H9 (cell line): ENCODE measurements at regions not wholly inside any gene's neighbourhood (a gene's known extent, or its start where the extent isn't known, plus 50 kb on each side); places are given as distances from the start of the nearest gene placed in this dataset.

Experiments used
- DNase-seq: peaks from one replicate; pipeline ENCODE4 v3.0.0-alpha.2; 2017
- H2AFZ ChIP-seq: one replicate; pipeline ENCODE4 v1.6.1; 2013; ENCODE audit warnings: mild to moderate bottlenecking, low read length, control low read depth, moderate library complexity
- H2AK5ac ChIP-seq: 2 replicates; pipeline ENCODE4 v1.6.1; 2013; ENCODE audit warnings: low read length, control low read depth, mixed read lengths; ENCODE audit not compliant: insufficient read length
- H2BK120ac ChIP-seq: one replicate; pipeline ENCODE4 v1.6.1; 2013; ENCODE audit warnings: low read depth, mild to moderate bottlenecking, low read length, control low read depth, inconsistent platforms; ENCODE audit not compliant: poor library complexity, severe bottlenecking
- H2BK12ac ChIP-seq: 2 replicates; pipeline ENCODE4 v1.6.1; 2013; ENCODE audit warnings: low read length, control low read depth, mixed read lengths, low read depth; ENCODE audit not compliant: insufficient read length
- H2BK15ac ChIP-seq: 2 replicates; pipeline ENCODE4 v1.6.1; 2013; ENCODE audit warnings: low read depth, low read length, control low read depth
- H2BK20ac ChIP-seq: one replicate; pipeline ENCODE4 v1.6.1; 2013; ENCODE audit warnings: low read depth, mild to moderate bottlenecking, low read length, control low read depth, inconsistent platforms; ENCODE audit not compliant: poor library complexity, severe bottlenecking
- H2BK5ac ChIP-seq: 2 replicates; pipeline ENCODE4 v1.6.1; 2013; ENCODE audit warnings: low read length, control low read depth, mixed read lengths; ENCODE audit not compliant: insufficient read length
- H3K14ac ChIP-seq: 2 replicates; pipeline ENCODE4 v1.6.1; 2013; ENCODE audit warnings: low read length, control low read depth; ENCODE audit not compliant: insufficient read depth
- H3K18ac ChIP-seq: 2 replicates; pipeline ENCODE4 v1.6.1; 2013; ENCODE audit warnings: low read depth, mild to moderate bottlenecking, mixed read lengths, low read length, control low read depth; ENCODE audit not compliant: insufficient read length
- H3K23ac ChIP-seq: 2 replicates; pipeline ENCODE4 v1.6.1; 2013; ENCODE audit warnings: low read length, control low read depth, mixed read lengths, low read depth; ENCODE audit not compliant: insufficient read length
- H3K23me2 ChIP-seq: 2 replicates; pipeline ENCODE4 v1.6.1; 2013; ENCODE audit warnings: low read depth, mild to moderate bottlenecking, mixed read lengths, low read length, control low read depth; ENCODE audit not compliant: insufficient read length, poor library complexity, severe bottlenecking
- H3K27ac ChIP-seq: 2 replicates; pipeline ENCODE4 v1.5.1; 2013; ENCODE audit warnings: low read length, control low read depth, mixed read lengths, low read depth; ENCODE audit not compliant: insufficient read length
- H3K27me3 ChIP-seq: 2 replicates; pipeline ENCODE4 v1.6.1; 2013; ENCODE audit warnings: low read length, control low read depth, inconsistent platforms; ENCODE audit not compliant: insufficient read depth
- H3K4ac ChIP-seq: 2 replicates; pipeline ENCODE4 v1.6.1; 2013; ENCODE audit warnings: low read depth, mild to moderate bottlenecking, control low read depth, inconsistent platforms, low read length, moderate library complexity
- H3K4me1 ChIP-seq: 2 replicates; pipeline ENCODE4 v1.6.1; 2013; ENCODE audit warnings: low read length, control low read depth, inconsistent platforms; ENCODE audit not compliant: insufficient read depth
- H3K4me2 ChIP-seq: 2 replicates; pipeline ENCODE4 v1.6.1; 2013; ENCODE audit warnings: low read length, control low read depth, mixed read lengths; ENCODE audit not compliant: insufficient read length, insufficient read depth
- H3K56ac ChIP-seq: 2 replicates; pipeline ENCODE4 v1.6.1; 2013; ENCODE audit warnings: low read depth, mild to moderate bottlenecking, mixed read lengths, low read length, control low read depth; ENCODE audit not compliant: insufficient read length
- H3K79me1 ChIP-seq: 2 replicates; pipeline ENCODE4 v1.6.1; 2013; ENCODE audit warnings: low read depth, mild to moderate bottlenecking, moderate library complexity, low read length, control low read depth, inconsistent platforms; ENCODE audit not compliant: insufficient read depth, poor library complexity, severe bottlenecking
- H3K79me2 ChIP-seq: 2 replicates; pipeline ENCODE4 v1.6.1; 2013; ENCODE audit warnings: low read length, control low read depth, inconsistent platforms; ENCODE audit not compliant: insufficient read depth
- H3K9ac ChIP-seq: 2 replicates; pipeline ENCODE4 v1.6.1; 2013; ENCODE audit warnings: low read length, control low read depth, mixed read lengths; ENCODE audit not compliant: insufficient read length; ENCODE audit errors: extremely low read depth
- H3K9me3 ChIP-seq: one replicate; pipeline ENCODE4 v1.6.1; 2013; ENCODE audit warnings: low read depth, low read length, inconsistent platforms; ENCODE audit not compliant: control insufficient read depth
- H3T11ph ChIP-seq: one replicate; pipeline ENCODE4 v1.6.1; 2013; ENCODE audit warnings: mild to moderate bottlenecking, low read length, control low read depth, inconsistent platforms
- H4K20me1 ChIP-seq: one replicate; pipeline ENCODE4 v1.6.1; 2013; ENCODE audit not compliant: control insufficient read depth, insufficient read length, insufficient read depth
- H4K5ac ChIP-seq: 2 replicates; pipeline ENCODE4 v1.6.1; 2013; ENCODE audit warnings: low read depth, mild to moderate bottlenecking, mixed read lengths, low read length, control low read depth; ENCODE audit not compliant: insufficient read length
- H4K8ac ChIP-seq: replicated peaks from 2 replicates; pipeline ENCODE4 v1.6.1; 2013; ENCODE audit warnings: low read length, control low read depth, mixed read lengths, low read depth; ENCODE audit not compliant: insufficient read length
- H4K91ac ChIP-seq: 2 replicates; pipeline ENCODE4 v1.6.1; 2013; ENCODE audit warnings: low read depth, mild to moderate bottlenecking, moderate library complexity, mixed read lengths, low read length, control low read depth; ENCODE audit not compliant: insufficient read length
- H3K27ac Mint-ChIP-seq, 3 experiments: 2 replicates in 2 of 3; 3 replicates in 1 of 3; pipeline ENCODE4 v1.8.0; 2020 to 2021; ENCODE audit warnings: mixed read lengths in 3 of 3, mild to moderate bottlenecking in 1 of 3, moderate library complexity in 1 of 3
- H3K27me3 Mint-ChIP-seq: 2 replicates; pipeline ENCODE4 v1.8.0; 2021; ENCODE audit warnings: low read depth, mild to moderate bottlenecking, moderate library complexity, mixed read lengths
- H3K36me3 Mint-ChIP-seq, 3 experiments: 2 replicates in 2 of 3; 3 replicates in 1 of 3; pipeline ENCODE4 v1.8.0; 2020 to 2021; ENCODE audit warnings: low read depth in 3 of 3, mixed read lengths in 3 of 3; ENCODE audit not compliant: insufficient read depth in 1 of 3
- H3K4me1 Mint-ChIP-seq, 2 experiments: 2 replicates each; pipeline ENCODE4 v1.8.0; 2020; ENCODE audit warnings: mixed read lengths in 2 of 2
- H3K4me3 Mint-ChIP-seq, 2 experiments: 2 replicates in 1 of 2; 3 replicates in 1 of 2; pipeline ENCODE4 v1.8.0; 2020 to 2021; ENCODE audit warnings: mild to moderate bottlenecking in 2 of 2, mixed read lengths in 2 of 2, moderate library complexity in 1 of 2
- H3K9me3 Mint-ChIP-seq, 2 experiments: 2 replicates in 1 of 2; 3 replicates in 1 of 2; pipeline ENCODE4 v1.8.0; 2020; ENCODE audit warnings: mild to moderate bottlenecking in 2 of 2, mixed read lengths in 2 of 2, moderate library complexity in 1 of 2
- WGBS: extraction: QIAGEN DNeasy Blood & Tissue Kit; methylation state at CpG from one replicate; pipeline ENCODE4 v1.1.7; 2013; ENCODE audit warnings: missing lambda C conversion rate, low lambda C conversion rate, mixed read lengths; ENCODE audit not compliant: insufficient read length; ENCODE audit errors: extremely low coverage; 5-methylcytosine and 5-hydroxymethylcytosine counted together
- TF ChIP-seq, protein P1 (sequence below): fragments of 200-600 bp; sonication (generic); conservative IDR thresholded peaks from 3 replicates; pipeline ENCODE4 v1.8.0; 2021; ENCODE audit warnings: antibody characterized with exemption, mild to moderate bottlenecking

GRCh38 chr14:94702629-94703028 is 67.3 kb downstream of the GSC start:
- Mint-ChIP-seq H3K4me3 (no peak overlapping the region), H3K4me1 (peaks cover 5 to 15% of the 10 kb centered on the region in 2 experiments), H3K9me3 (no peaks in the 10 kb centered on the region), H3K36me3 (no peaks in the 10 kb centered on the region), H3K27ac (no peak overlapping the region), H3K27me3 (peaks cover 14% of the 10 kb centered on the region)
- H3K79me1 ChIP-seq: no peaks in the 10 kb centered on the region
- no peak overlapping the region for H3K18ac ChIP-seq
- no peaks in the 10 kb centered on the region for H3K79me2 ChIP-seq
- WGBS: no CpG with 5 or more reads among the region's 2 CpGs
- no peak overlapping the region for H3K14ac ChIP-seq
- H2BK15ac ChIP-seq: no peak overlapping the region
- H3K9ac ChIP-seq: no peak overlapping the region
- no peak overlapping the region for H3K4me2 ChIP-seq
- H2AK5ac ChIP-seq: no peak overlapping the region
- H4K8ac ChIP-seq: no peak overlapping the region
- no peaks in the 10 kb centered on the region for H4K20me1 ChIP-seq
- no peak overlapping the region for H3K23ac ChIP-seq
- no peaks in the 10 kb centered on the region for H3K23me2 ChIP-seq
- no peak overlapping the region for H2BK12ac ChIP-seq
- no peak overlapping the region for H4K91ac ChIP-seq
- no peaks in the 10 kb centered on the region for H3K9me3 ChIP-seq
- TF ChIP-seq, protein P1, sequence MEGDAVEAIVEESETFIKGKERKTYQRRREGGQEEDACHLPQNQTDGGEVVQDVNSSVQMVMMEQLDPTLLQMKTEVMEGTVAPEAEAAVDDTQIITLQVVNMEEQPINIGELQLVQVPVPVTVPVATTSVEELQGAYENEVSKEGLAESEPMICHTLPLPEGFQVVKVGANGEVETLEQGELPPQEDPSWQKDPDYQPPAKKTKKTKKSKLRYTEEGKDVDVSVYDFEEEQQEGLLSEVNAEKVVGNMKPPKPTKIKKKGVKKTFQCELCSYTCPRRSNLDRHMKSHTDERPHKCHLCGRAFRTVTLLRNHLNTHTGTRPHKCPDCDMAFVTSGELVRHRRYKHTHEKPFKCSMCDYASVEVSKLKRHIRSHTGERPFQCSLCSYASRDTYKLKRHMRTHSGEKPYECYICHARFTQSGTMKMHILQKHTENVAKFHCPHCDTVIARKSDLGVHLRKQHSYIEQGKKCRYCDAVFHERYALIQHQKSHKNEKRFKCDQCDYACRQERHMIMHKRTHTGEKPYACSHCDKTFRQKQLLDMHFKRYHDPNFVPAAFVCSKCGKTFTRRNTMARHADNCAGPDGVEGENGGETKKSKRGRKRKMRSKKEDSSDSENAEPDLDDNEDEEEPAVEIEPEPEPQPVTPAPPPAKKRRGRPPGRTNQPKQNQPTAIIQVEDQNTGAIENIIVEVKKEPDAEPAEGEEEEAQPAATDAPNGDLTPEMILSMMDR: no peak
- H4K5ac ChIP-seq: no peak overlapping the region
- H2AFZ ChIP-seq: no peak overlapping the region
- no peak overlapping the region for H2BK120ac ChIP-seq
- H3K4me1 ChIP-seq: no peaks in the 10 kb centered on the region
- no peak overlapping the region for H2BK20ac ChIP-seq
- no peak overlapping the region for H3K56ac ChIP-seq
- no peak overlapping the region for H2BK5ac ChIP-seq
- no peak for DNase-seq
- H3K4ac ChIP-seq: no peak overlapping the region
- no peak overlapping the region for H3K27ac ChIP-seq
- H3K27me3 ChIP-seq: no peaks in the 10 kb centered on the region
- no peak overlapping the region for H3T11ph ChIP-seq
